ENCODE measurements at regions not wholly inside any gene's neighbourhood (a gene's known extent, or its start where the extent isn't known, plus 50 kb on each side); places are given as distances from the start of the nearest gene placed in this dataset.

- no peak overlapping the region for H3K27ac Mint-ChIP-seq (ENCODE audit: unreplicated experiment)
- peak; percentile 25 for DNase-seq (ENCODE audit: extremely low spot score, unreplicated experiment)
- no peaks in the 10 kb centered on the region for H3K9me3 Mint-ChIP-seq (ENCODE audit: unreplicated experiment)
- TF ChIP-seq, protein P1, sequence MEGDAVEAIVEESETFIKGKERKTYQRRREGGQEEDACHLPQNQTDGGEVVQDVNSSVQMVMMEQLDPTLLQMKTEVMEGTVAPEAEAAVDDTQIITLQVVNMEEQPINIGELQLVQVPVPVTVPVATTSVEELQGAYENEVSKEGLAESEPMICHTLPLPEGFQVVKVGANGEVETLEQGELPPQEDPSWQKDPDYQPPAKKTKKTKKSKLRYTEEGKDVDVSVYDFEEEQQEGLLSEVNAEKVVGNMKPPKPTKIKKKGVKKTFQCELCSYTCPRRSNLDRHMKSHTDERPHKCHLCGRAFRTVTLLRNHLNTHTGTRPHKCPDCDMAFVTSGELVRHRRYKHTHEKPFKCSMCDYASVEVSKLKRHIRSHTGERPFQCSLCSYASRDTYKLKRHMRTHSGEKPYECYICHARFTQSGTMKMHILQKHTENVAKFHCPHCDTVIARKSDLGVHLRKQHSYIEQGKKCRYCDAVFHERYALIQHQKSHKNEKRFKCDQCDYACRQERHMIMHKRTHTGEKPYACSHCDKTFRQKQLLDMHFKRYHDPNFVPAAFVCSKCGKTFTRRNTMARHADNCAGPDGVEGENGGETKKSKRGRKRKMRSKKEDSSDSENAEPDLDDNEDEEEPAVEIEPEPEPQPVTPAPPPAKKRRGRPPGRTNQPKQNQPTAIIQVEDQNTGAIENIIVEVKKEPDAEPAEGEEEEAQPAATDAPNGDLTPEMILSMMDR (IDR thresholded peaks at IDR 0.05) = no peak
- peaks cover 4% of the 10 kb centered on the region for H3K27me3 Mint-ChIP-seq (ENCODE audit: unreplicated experiment)
- no peak overlapping the region for H3K4me3 Mint-ChIP-seq (ENCODE audit: unreplicated experiment)
- H3K36me3 Mint-ChIP-seq (ENCODE audit: unreplicated experiment) = no peaks in the 10 kb centered on the region
- H3K4me1 Mint-ChIP-seq (ENCODE audit: unreplicated experiment) = no peaks in the 10 kb centered on the region
Observed at GRCh38 chr22:20652130-20652529, 121.8 kb upstream of the SERPIND1 start.

- Mint-ChIP-seq H3K27me3 (ENCODE audit: unreplicated experiment) (peaks cover 8% of the 10 kb centered on the region), H3K27ac (ENCODE audit: unreplicated experiment) (no peak overlapping the region), H3K36me3 (ENCODE audit: unreplicated experiment) (no peaks in the 10 kb centered on the region), H3K4me3 (ENCODE audit: unreplicated experiment) (no peak overlapping the region), H3K4me1 (ENCODE audit: unreplicated experiment) (no peaks in the 10 kb centered on the region), H3K9me3 (ENCODE audit: unreplicated experiment) (no peaks in the 10 kb centered on the region)
- TF ChIP-seq, protein P1 (IDR thresholded peaks at IDR 0.05) = no peak
- DNase-seq (ENCODE audit: extremely low spot score, unreplicated experiment) = peak; percentile 67
Observed at GRCh38 chr22:20652582-20652981, 121.3 kb upstream of the SERPIND1 start.

GRCh38 chr22:20653012-20653794, 120.7 kb upstream of the SERPIND1 start:
- no peaks in the 10 kb centered on the region for H3K36me3 Mint-ChIP-seq (ENCODE audit: unreplicated experiment)
- no peak overlapping the region for H3K27ac Mint-ChIP-seq (ENCODE audit: unreplicated experiment)
- H3K4me1 Mint-ChIP-seq (ENCODE audit: unreplicated experiment) = no peaks in the 10 kb centered on the region
- TF ChIP-seq, protein P1 (IDR thresholded peaks at IDR 0.05) = no peak
- H3K4me3 Mint-ChIP-seq (ENCODE audit: unreplicated experiment) = no peak overlapping the region
- peak; percentile 59 for DNase-seq (ENCODE audit: extremely low spot score, unreplicated experiment)
- H3K27me3 Mint-ChIP-seq (ENCODE audit: unreplicated experiment) = peaks cover 11% of the 10 kb centered on the region
- H3K9me3 Mint-ChIP-seq (ENCODE audit: unreplicated experiment) = no peaks in the 10 kb centered on the region

DNA sequence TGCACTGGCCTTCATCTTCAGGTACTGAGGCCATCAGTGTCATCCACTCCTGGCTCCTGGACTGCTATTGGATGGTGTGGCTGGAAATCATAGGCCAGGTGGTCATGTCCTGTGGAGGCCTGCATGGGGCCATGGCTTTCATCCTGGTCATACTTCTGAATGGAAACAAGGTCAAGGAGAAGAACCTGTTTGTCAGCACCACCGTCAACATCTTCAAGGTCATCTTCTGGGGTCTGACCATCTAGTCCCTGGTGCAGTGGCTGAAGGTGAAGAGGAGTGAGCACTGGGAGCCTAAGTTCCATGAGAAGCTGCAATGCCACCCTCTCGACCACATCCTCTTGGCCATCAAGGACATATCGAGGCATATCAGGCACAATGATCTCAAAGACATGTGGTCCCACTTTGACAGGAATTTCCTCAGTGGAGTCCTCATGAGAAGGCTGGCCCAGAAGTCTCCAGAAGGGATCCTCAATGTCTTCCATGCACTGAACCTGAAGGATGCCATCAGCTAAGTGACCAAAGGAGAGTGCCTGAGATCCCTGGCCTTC, 120.0 kb upstream of the SERPIND1 start:
- no peak overlapping the region for H3K27ac Mint-ChIP-seq (ENCODE audit: unreplicated experiment)
- no peak overlapping the region for H3K4me3 Mint-ChIP-seq (ENCODE audit: unreplicated experiment)
- H3K4me1 Mint-ChIP-seq (ENCODE audit: unreplicated experiment) = no peaks in the 10 kb centered on the region
- peaks cover 17% of the 10 kb centered on the region for H3K27me3 Mint-ChIP-seq (ENCODE audit: unreplicated experiment)
- TF ChIP-seq, protein P1 (IDR thresholded peaks at IDR 0.05) = no peak
- H3K9me3 Mint-ChIP-seq (ENCODE audit: unreplicated experiment) = no peaks in the 10 kb centered on the region
- no peaks in the 10 kb centered on the region for H3K36me3 Mint-ChIP-seq (ENCODE audit: unreplicated experiment)
- DNase-seq (ENCODE audit: extremely low spot score, unreplicated experiment) = peak; percentile 44

DNA sequence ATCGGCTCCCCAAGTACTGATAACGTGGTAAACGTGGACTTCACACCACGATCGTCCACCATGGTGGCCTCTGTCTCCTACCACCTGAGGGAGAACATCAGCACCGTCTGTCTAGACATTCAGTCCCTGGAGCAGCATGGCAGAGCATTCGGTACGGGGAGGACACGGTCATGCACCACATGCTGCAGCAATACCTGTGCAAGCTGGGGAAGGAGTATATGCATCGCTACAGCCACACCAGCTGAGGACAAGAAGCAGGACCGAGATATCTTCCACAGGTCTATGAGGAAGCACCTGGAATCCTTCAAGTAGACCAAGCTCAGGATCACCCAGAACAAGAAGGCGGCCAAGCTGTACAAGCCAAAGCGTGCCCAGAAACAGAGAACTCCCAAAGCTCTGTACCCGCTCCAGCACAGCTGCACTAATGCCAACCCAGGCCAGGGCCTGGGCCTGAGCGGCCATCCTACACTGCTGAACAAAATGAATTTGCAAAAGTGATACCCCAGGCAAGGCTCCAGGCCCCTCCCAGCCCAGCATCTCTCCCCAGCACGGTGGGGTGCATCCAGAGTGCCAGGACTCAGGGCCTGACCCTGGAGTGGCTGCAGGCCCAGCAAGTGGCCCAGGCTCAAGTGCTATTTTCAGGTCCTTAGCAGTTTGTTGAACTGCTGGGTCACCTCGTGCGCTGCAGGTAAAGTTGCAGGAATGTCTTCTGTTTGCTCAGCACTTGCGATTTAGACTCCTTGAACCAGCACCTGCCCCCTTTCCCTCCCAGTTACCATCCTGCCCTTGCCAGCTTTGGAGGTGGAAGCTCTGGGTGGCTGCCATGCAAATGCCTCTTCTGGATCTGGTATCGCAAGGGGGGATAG, 119.3 kb upstream of the SERPIND1 start:
- peaks cover 24% of the 10 kb centered on the region for H3K27me3 Mint-ChIP-seq (ENCODE audit: unreplicated experiment)
- TF ChIP-seq, protein P1 (IDR thresholded peaks at IDR 0.05) = no peak
- H3K36me3 Mint-ChIP-seq (ENCODE audit: unreplicated experiment) = no peaks in the 10 kb centered on the region
- H3K27ac Mint-ChIP-seq (ENCODE audit: unreplicated experiment) = no peak overlapping the region
- H3K4me1 Mint-ChIP-seq (ENCODE audit: unreplicated experiment) = no peaks in the 10 kb centered on the region
- no peak overlapping the region for H3K4me3 Mint-ChIP-seq (ENCODE audit: unreplicated experiment)
- DNase-seq (ENCODE audit: extremely low spot score, unreplicated experiment) = peak; percentile 80
- H3K9me3 Mint-ChIP-seq (ENCODE audit: unreplicated experiment) = no peaks in the 10 kb centered on the region
